Ishikawa (cell line): ENCODE measurements at regions not wholly inside any gene's neighbourhood (a gene's known extent, or its start where the extent isn't known, plus 50 kb on each side); places are given as distances from the start of the nearest gene placed in this dataset.

ENCODE experiments used
- CEBPB ChIP-seq: IDR thresholded peaks from 2 replicates; pipeline ENCODE4 v1.6.1; 2012
- CREB1 ChIP-seq: IDR thresholded peaks from 2 replicates; pipeline ENCODE4 v1.6.1; 2012; ENCODE audit warnings: low read depth
- EGR1 ChIP-seq: IDR thresholded peaks from 2 replicates; pipeline ENCODE4 v1.6.1; 2012
- EP300 ChIP-seq: IDR thresholded peaks from 2 replicates; pipeline ENCODE4 v1.6.1; 2012; ENCODE audit warnings: borderline replicate concordance
- FOXM1 ChIP-seq: IDR thresholded peaks from 2 replicates; pipeline ENCODE4 v1.6.1; 2012; ENCODE audit warnings: low read depth, borderline replicate concordance
- MAX ChIP-seq: IDR thresholded peaks from 2 replicates; pipeline ENCODE4 v1.6.1; 2012
- NFIC ChIP-seq: IDR thresholded peaks from 2 replicates; pipeline ENCODE4 v1.6.1; 2012
- RAD21 ChIP-seq: IDR thresholded peaks from 2 replicates; pipeline ENCODE4 v1.6.1; 2012; ENCODE audit warnings: low read depth
- REST ChIP-seq: IDR thresholded peaks from 2 replicates; pipeline ENCODE4 v1.6.1; 2012; ENCODE audit warnings: low read depth, mild to moderate bottlenecking
- TAF1 ChIP-seq: IDR thresholded peaks from 2 replicates; pipeline ENCODE4 v1.6.1; 2012; ENCODE audit warnings: low read depth, mild to moderate bottlenecking
- TCF12 ChIP-seq: IDR thresholded peaks from 2 replicates; pipeline ENCODE4 v1.6.1; 2012; ENCODE audit warnings: low read depth
- TEAD4 ChIP-seq: IDR thresholded peaks from 2 replicates; pipeline ENCODE4 v1.6.1; 2012
- USF1 ChIP-seq: IDR thresholded peaks from 2 replicates; pipeline ENCODE4 v1.6.1; 2012
- YY1 ChIP-seq: IDR thresholded peaks from 2 replicates; pipeline ENCODE4 v1.6.1; 2012; ENCODE audit warnings: low read depth
- ZBTB7A ChIP-seq: IDR thresholded peaks from 2 replicates; pipeline ENCODE4 v1.6.1; 2012; ENCODE audit warnings: low read depth

- no peak for TF ChIP-seq TCF12
- TF ChIP-seq TAF1, result no peak
- no peak for TF ChIP-seq FOXM1
- no peak for TF ChIP-seq RAD21
- TF ChIP-seq EGR1, result no peak
- TF ChIP-seq TEAD4, result no peak
- TF ChIP-seq EP300, result no peak
- TF ChIP-seq CEBPB, result no peak
- no peak for TF ChIP-seq MAX
- no peak for TF ChIP-seq REST
Measured at GRCh38 chr5:56369361-56369811, 136.3 kb upstream of the ANKRD55 start.

GRCh38 chr5:56367748-56368147 lies 134.6 kb upstream of the ANKRD55 start:
- TF ChIP-seq CEBPB (no peak), ZBTB7A (no peak), TAF1 (no peak), EP300 (no peak), FOXM1 (no peak), EGR1 (no peak), USF1 (no peak), TEAD4 (no peak), TCF12 (no peak)

- TF ChIP-seq TEAD4, result no peak
- no peak for TF ChIP-seq RAD21
- no peak for TF ChIP-seq EGR1
- no peak for TF ChIP-seq USF1
- TF ChIP-seq YY1, result no peak
- no peak for TF ChIP-seq NFIC
- no peak for TF ChIP-seq CREB1
- TF ChIP-seq EP300, result no peak
- no peak for TF ChIP-seq ZBTB7A
- TF ChIP-seq FOXM1, result no peak
- no peak for TF ChIP-seq TAF1
- TF ChIP-seq MAX, result no peak
- TF ChIP-seq TCF12, result no peak
- TF ChIP-seq REST, result no peak
- no peak for TF ChIP-seq CEBPB
Measured at GRCh38 chr5:56366986-56367385, 133.9 kb upstream of the ANKRD55 start.

- TF ChIP-seq CEBPB (no peak), USF1 (no peak), TEAD4 (no peak), MAX (no peak), EP300 (no peak), REST (no peak), NFIC (no peak)
Measured at GRCh38 chr5:56361398-56361797, 128.3 kb upstream of the ANKRD55 start.
